ENCODE measurements at regions not wholly inside any gene's neighbourhood (a gene's known extent, or its start where the extent isn't known, plus 50 kb on each side); places are given as distances from the start of the nearest gene placed in this dataset.

DNA sequence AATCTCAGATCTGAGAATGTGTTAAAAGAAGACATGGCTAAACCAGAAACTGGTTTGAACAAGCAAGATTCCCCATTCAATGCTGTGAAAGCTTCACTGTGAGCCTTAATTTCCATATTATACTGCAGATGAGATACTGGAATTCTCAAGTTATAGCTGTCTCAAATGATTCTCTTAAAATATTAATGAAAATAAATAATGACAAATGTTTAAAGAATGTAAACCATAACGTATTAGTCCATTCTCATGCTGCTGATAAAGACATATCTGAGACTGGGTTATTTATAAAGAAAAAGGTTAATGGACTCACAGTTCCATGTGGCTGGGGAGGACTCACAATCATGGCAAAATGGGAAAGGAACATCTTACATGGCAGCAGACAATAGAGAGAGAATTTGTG is 667.8 kb downstream of the SLITRK1 start:
- TF ChIP-seq, protein P1, sequence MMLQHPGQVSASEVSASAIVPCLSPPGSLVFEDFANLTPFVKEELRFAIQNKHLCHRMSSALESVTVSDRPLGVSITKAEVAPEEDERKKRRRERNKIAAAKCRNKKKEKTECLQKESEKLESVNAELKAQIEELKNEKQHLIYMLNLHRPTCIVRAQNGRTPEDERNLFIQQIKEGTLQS (IDR thresholded peaks at IDR 0.05), result no peak
- no peak for TF ChIP-seq YY1 (IDR thresholded peaks at IDR 0.05)
- TF ChIP-seq, protein P2, sequence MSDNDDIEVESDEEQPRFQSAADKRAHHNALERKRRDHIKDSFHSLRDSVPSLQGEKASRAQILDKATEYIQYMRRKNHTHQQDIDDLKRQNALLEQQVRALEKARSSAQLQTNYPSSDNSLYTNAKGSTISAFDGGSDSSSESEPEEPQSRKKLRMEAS (IDR thresholded peaks at IDR 0.05), result no peak
- no peak for TF ChIP-seq EGR1 (IDR thresholded peaks at IDR 0.05; ENCODE audit: low read depth in 2 of 2)
- TF ChIP-seq RAD21 (IDR thresholded peaks at IDR 0.05), result no peak
- TF ChIP-seq, protein P3, sequence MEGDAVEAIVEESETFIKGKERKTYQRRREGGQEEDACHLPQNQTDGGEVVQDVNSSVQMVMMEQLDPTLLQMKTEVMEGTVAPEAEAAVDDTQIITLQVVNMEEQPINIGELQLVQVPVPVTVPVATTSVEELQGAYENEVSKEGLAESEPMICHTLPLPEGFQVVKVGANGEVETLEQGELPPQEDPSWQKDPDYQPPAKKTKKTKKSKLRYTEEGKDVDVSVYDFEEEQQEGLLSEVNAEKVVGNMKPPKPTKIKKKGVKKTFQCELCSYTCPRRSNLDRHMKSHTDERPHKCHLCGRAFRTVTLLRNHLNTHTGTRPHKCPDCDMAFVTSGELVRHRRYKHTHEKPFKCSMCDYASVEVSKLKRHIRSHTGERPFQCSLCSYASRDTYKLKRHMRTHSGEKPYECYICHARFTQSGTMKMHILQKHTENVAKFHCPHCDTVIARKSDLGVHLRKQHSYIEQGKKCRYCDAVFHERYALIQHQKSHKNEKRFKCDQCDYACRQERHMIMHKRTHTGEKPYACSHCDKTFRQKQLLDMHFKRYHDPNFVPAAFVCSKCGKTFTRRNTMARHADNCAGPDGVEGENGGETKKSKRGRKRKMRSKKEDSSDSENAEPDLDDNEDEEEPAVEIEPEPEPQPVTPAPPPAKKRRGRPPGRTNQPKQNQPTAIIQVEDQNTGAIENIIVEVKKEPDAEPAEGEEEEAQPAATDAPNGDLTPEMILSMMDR (IDR thresholded peaks at IDR 0.05; ENCODE audit: low read depth, low read length, missing input control), result no peak
- TF ChIP-seq RXRA (IDR thresholded peaks at IDR 0.05), result no peak
- TF ChIP-seq JUND (IDR thresholded peaks at IDR 0.05), result no peak
- TF ChIP-seq, protein P4, sequence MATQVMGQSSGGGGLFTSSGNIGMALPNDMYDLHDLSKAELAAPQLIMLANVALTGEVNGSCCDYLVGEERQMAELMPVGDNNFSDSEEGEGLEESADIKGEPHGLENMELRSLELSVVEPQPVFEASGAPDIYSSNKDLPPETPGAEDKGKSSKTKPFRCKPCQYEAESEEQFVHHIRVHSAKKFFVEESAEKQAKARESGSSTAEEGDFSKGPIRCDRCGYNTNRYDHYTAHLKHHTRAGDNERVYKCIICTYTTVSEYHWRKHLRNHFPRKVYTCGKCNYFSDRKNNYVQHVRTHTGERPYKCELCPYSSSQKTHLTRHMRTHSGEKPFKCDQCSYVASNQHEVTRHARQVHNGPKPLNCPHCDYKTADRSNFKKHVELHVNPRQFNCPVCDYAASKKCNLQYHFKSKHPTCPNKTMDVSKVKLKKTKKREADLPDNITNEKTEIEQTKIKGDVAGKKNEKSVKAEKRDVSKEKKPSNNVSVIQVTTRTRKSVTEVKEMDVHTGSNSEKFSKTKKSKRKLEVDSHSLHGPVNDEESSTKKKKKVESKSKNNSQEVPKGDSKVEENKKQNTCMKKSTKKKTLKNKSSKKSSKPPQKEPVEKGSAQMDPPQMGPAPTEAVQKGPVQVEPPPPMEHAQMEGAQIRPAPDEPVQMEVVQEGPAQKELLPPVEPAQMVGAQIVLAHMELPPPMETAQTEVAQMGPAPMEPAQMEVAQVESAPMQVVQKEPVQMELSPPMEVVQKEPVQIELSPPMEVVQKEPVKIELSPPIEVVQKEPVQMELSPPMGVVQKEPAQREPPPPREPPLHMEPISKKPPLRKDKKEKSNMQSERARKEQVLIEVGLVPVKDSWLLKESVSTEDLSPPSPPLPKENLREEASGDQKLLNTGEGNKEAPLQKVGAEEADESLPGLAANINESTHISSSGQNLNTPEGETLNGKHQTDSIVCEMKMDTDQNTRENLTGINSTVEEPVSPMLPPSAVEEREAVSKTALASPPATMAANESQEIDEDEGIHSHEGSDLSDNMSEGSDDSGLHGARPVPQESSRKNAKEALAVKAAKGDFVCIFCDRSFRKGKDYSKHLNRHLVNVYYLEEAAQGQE (IDR thresholded peaks at IDR 0.05), result no peak
- TF ChIP-seq TAF1 (conservative IDR thresholded peaks at IDR 0.05), result no peak
- no peak for TF ChIP-seq SP1 (IDR thresholded peaks at IDR 0.05)
